ENCODE measurements at regions not wholly inside any gene's neighbourhood (a gene's known extent, or its start where the extent isn't known, plus 50 kb on each side); places are given as distances from the start of the nearest gene placed in this dataset.

- DNase-seq, result no peak
Observed at GRCh38 chr5:52690236-52690768, 97.4 kb upstream of the ITGA1 start.

GRCh38 chr5:52692039-52692438, 95.7 kb upstream of the ITGA1 start:
- DNase-seq, result no peak

- DNase-seq, result no peak
Observed at GRCh38 chr5:52692606-52693005, 95.1 kb upstream of the ITGA1 start.

- no peak for DNase-seq
Observed at GRCh38 chr5:52693280-52693679, 94.4 kb upstream of the ITGA1 start.

GRCh38 chr5:52693836-52694235, 93.9 kb upstream of the ITGA1 start:
- DNase-seq, result no peak

- no peak for DNase-seq
Observed at GRCh38 chr5:52694648-52695047, 93.1 kb upstream of the ITGA1 start.

GRCh38 chr5:52702877-52703276, 84.8 kb upstream of the ITGA1 start:
- DNase-seq, result no peak

- DNase-seq, result no peak
Observed at GRCh38 chr5:52703321-52703720, 84.4 kb upstream of the ITGA1 start.

- no peak for DNase-seq
Observed at GRCh38 chr5:52705720-52706119, 82.0 kb upstream of the ITGA1 start.

- no peak for DNase-seq
Observed at GRCh38 chr5:52706775-52707174, 80.9 kb upstream of the ITGA1 start.

- no peak for DNase-seq
Observed at GRCh38 chr5:52707616-52708015, 80.1 kb upstream of the ITGA1 start.

GRCh38 chr5:52708463-52708862, 79.3 kb upstream of the ITGA1 start:
- DNase-seq, result no peak

GRCh38 chr5:52709167-52709925, 78.4 kb upstream of the ITGA1 start:
- no peak for DNase-seq

- no peak for DNase-seq
Observed at GRCh38 chr5:52710310-52710971, 77.3 kb upstream of the ITGA1 start.

- DNase-seq, result no peak
Observed at GRCh38 chr5:52710972-52711596, 76.6 kb upstream of the ITGA1 start.

- no peak for DNase-seq
Observed at GRCh38 chr5:52712354-52712753, 75.4 kb upstream of the ITGA1 start.

GRCh38 chr5:52725065-52725746, 62.5 kb upstream of the ITGA1 start:
- DNase-seq, result no peak

- no peak for DNase-seq
Observed at GRCh38 chr5:52725808-52726207, 61.9 kb upstream of the ITGA1 start.

GRCh38 chr5:52727020-52727419, 60.7 kb upstream of the ITGA1 start:
- DNase-seq, result no peak

- no peak for DNase-seq
Observed at GRCh38 chr5:52727576-52727975, 60.1 kb upstream of the ITGA1 start.

- DNase-seq, result no peak
Observed at GRCh38 chr5:52728224-52728623, 59.5 kb upstream of the ITGA1 start.

- DNase-seq, result no peak
Observed at GRCh38 chr5:52728686-52729085, 59.0 kb upstream of the ITGA1 start.

- no peak for DNase-seq
Observed at GRCh38 chr5:52731274-52732027, 56.3 kb upstream of the ITGA1 start.
